Epithelial cell of proximal tubule (primary cell): ENCODE measurements at regions not wholly inside any gene's neighbourhood (a gene's known extent, or its start where the extent isn't known, plus 50 kb on each side); places are given as distances from the start of the nearest gene placed in this dataset.

Experiments used
- DNase-seq: peaks from one replicate; pipeline ENCODE4 v3.0.0-alpha.2; 2011; ENCODE audit warnings: low read depth
- H3K4me3 ChIP-seq: 2 replicates; pipeline ENCODE4 v1.5.1; 2011; ENCODE audit warnings: low read depth, mild to moderate bottlenecking, low read length
- TF ChIP-seq, protein P1 (sequence below): conservative IDR thresholded peaks from 2 replicates; pipeline ENCODE4 v1.5.1; 2012; ENCODE audit warnings: low read depth, mild to moderate bottlenecking, low read length

- no peak for DNase-seq
- TF ChIP-seq, protein P1, sequence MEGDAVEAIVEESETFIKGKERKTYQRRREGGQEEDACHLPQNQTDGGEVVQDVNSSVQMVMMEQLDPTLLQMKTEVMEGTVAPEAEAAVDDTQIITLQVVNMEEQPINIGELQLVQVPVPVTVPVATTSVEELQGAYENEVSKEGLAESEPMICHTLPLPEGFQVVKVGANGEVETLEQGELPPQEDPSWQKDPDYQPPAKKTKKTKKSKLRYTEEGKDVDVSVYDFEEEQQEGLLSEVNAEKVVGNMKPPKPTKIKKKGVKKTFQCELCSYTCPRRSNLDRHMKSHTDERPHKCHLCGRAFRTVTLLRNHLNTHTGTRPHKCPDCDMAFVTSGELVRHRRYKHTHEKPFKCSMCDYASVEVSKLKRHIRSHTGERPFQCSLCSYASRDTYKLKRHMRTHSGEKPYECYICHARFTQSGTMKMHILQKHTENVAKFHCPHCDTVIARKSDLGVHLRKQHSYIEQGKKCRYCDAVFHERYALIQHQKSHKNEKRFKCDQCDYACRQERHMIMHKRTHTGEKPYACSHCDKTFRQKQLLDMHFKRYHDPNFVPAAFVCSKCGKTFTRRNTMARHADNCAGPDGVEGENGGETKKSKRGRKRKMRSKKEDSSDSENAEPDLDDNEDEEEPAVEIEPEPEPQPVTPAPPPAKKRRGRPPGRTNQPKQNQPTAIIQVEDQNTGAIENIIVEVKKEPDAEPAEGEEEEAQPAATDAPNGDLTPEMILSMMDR = no peak
- H3K4me3 ChIP-seq = no peak overlapping the region
These were observed 615.0 kb upstream of the DDX18 start for GRCh38 chr2:117199511-117199910.

DNA sequence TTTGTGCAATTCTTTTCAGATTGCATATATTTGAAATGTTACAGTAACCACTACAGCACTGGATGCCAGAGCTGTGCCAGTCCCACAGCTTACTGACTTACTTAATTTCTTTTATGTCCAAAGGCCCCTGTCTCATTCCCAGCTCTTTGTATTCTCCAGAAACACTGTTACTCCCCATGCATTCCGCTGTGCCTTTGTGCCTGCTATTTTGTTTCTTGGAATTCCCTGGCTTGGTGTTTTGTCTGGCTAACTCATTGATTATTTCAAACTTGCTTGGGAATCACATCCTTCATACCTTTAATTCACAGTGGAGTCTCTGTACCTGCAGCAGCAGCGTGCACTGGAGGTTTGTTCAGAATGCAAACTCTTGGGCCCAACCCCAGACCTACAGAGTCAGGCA lies 601.9 kb upstream of the DDX18 start:
- DNase-seq = no peak
- TF ChIP-seq, protein P1 = no peak
- no peak overlapping the region for H3K4me3 ChIP-seq

GRCh38 chr2:117217145-117217544 lies 597.3 kb upstream of the DDX18 start:
- TF ChIP-seq, protein P1 = no peak
- H3K4me3 ChIP-seq = no peak overlapping the region
- no peak for DNase-seq

- DNase-seq = no peak
- H3K4me3 ChIP-seq = no peak overlapping the region
- TF ChIP-seq, protein P1 = no peak
These were observed 591.7 kb upstream of the DDX18 start for GRCh38 chr2:117222809-117223208.

GRCh38 chr2:117232305-117232704 lies 582.2 kb upstream of the DDX18 start:
- DNase-seq = no peak
- TF ChIP-seq, protein P1 = no peak

DNA sequence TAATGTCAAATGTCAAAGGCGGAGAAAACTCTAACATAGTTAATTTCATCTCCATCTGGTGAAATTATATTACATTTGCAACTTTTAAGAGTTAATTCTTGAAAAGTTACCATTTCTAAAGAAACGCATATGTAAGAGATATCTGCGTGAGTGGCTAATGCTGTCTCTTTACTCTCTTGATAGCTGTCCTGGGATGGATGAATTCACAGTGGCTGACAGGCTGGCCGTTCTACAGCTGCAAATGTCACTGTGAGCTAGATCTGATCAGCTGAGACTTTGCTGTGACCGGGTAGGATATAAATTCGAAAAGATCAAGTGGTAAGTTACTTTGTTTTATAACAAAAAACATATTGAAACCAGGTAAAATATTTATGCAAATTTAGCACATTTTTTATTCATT lies 557.1 kb upstream of the DDX18 start:
- no peak overlapping the region for H3K4me3 ChIP-seq
- TF ChIP-seq, protein P1 = no peak
- DNase-seq = no peak

More at GRCh38 chr2:117232305-117232704, 582.2 kb upstream of the DDX18 start:
- H3K4me3 ChIP-seq = no peak overlapping the region

- H3K4me3 ChIP-seq = no peak overlapping the region
- TF ChIP-seq, protein P1 = no peak
- no peak for DNase-seq
These were observed 544.9 kb upstream of the DDX18 start for GRCh38 chr2:117269574-117269973.
